Stomach (tissue), 8 donors: ENCODE measurements at regions not wholly inside any gene's neighbourhood (a gene's known extent, or its start where the extent isn't known, plus 50 kb on each side); places are given as distances from the start of the nearest gene placed in this dataset.

Experiments used
- DNase-seq, 2 donors: peaks; one replicate each; pipeline versions ENCODE4 v3.0.0 to v3.0.0-alpha.2; 2013 to 2019
- H3K27ac ChIP-seq, 5 donors: fragments of 200-600 bp in 4 of 5; sonication (generic) in 4 of 5; one replicate each; pipeline ENCODE4 v1.5.1; 2013 to 2019; ENCODE audit warnings: mild to moderate bottlenecking in 1 of 5, moderate library complexity in 1 of 5
- H3K27me3 ChIP-seq, 3 donors: fragments of 200-600 bp; sonication (generic); one replicate each; pipeline ENCODE4 v1.5.1; 2017 to 2019; ENCODE audit warnings: mixed run types in 1 of 3
- H3K36me3 ChIP-seq, 4 donors: fragments of 200-600 bp; sonication (generic); 1 replicate in 3 of 4; 2 replicates in 1 of 4; pipeline ENCODE4 v1.5.1; 2016 to 2019
- H3K4me1 ChIP-seq, 4 donors: fragments of 200-600 bp; sonication (generic); one replicate each; pipeline ENCODE4 v1.5.1; 2016 to 2019
- H3K4me3 ChIP-seq, 4 donors: fragments of 200-600 bp; sonication (generic) in 3 of 4; one replicate each; pipeline ENCODE4 v1.5.1; 2016 to 2019; ENCODE audit warnings: mild to moderate bottlenecking in 1 of 4
- H3K9me3 ChIP-seq, 4 donors: fragments of 200-600 bp; sonication (generic); one replicate each; pipeline ENCODE4 v1.5.1; 2016 to 2019
- CTCF ChIP-seq, 7 experiments: fragments of 450-650 bp in 4 of 7; fragments of 200-600 bp in 3 of 7; sonication (generic) in 3 of 7; IDR thresholded peaks; one replicate each; pipeline ENCODE4 v1.5.1; 2016 to 2019; ENCODE audit warnings: antibody characterized with exemption in 7 of 7, control low read depth in 2 of 7, mild to moderate bottlenecking in 1 of 7
- EP300 ChIP-seq: sonication (generic); formaldehyde crosslinking; IDR thresholded peaks from one replicate; pipeline ENCODE4 v1.6.1; 2017; ENCODE audit warnings: antibody characterized with exemption
- POLR2A ChIP-seq, 4 donors: fragments of 450-650 bp; IDR thresholded peaks; one replicate each; pipeline ENCODE4 v1.6.1; 2016; ENCODE audit warnings: antibody characterized with exemption in 4 of 4, control low read depth in 2 of 4, mild to moderate bottlenecking in 1 of 4, moderate library complexity in 1 of 4
- POLR2AphosphoS5 ChIP-seq, 3 donors: sonication (generic); formaldehyde crosslinking; IDR thresholded peaks; one replicate each; pipeline ENCODE4 v1.6.1; 2016; ENCODE audit warnings: antibody characterized with exemption in 3 of 3
- WGBS, 5 donors: extraction: QIAGEN DNeasy Blood & Tissue Kit in 3 of 5; methylation state at CpG; one replicate each; pipeline versions ENCODE4 v1.1.5 to v1.1.7; 2013 to 2018; 5-methylcytosine and 5-hydroxymethylcytosine counted together
- intact Hi-C: fragments of 100-400 bp; cut with DNase I; formaldehyde crosslinking; loops from one replicate; pipeline ENCODE4 v1.15.1; 2023; ENCODE audit warnings: low total_unique reads
- donor health status: healthy with polysubstance abuse.
- donor health status: Bipolar disorder and iron deficiency.
- donor health status: healthy.

- no peak overlapping the region for H3K4me3 ChIP-seq
- no peaks in the 10 kb centered on the region for H3K27me3 ChIP-seq
- TF ChIP-seq POLR2AphosphoS5 (IDR thresholded peaks at IDR 0.05) (no peak), POLR2A (IDR thresholded peaks at IDR 0.05) (no peak), EP300 (no peak), CTCF (IDR thresholded peaks at IDR 0.05) (no peak)
- H3K27ac ChIP-seq = no peak overlapping the region
- H3K9me3 ChIP-seq = no peaks in the 10 kb centered on the region
- H3K36me3 ChIP-seq = no peaks in the 10 kb centered on the region
- H3K4me1 ChIP-seq = no peaks in the 10 kb centered on the region
- DNase-seq = no peak
- intact Hi-C loops = no loop called here
These were observed 83.6 kb upstream of the KCNJ3 start for GRCh38 chr2:154614906-154615305.

- H3K4me1 ChIP-seq = no peaks in the 10 kb centered on the region
- intact Hi-C loops = no loop called here
- TF ChIP-seq EP300 (no peak), POLR2AphosphoS5 (IDR thresholded peaks at IDR 0.05) (no peak), CTCF (IDR thresholded peaks at IDR 0.05) (no peak), POLR2A (IDR thresholded peaks at IDR 0.05) (no peak)
- WGBS, 5 donors = 89 to 91% (median 90%) methylated on average over 15 of the region's 15 CpGs
- no peaks in the 10 kb centered on the region for H3K36me3 ChIP-seq
- no peak overlapping the region for H3K27ac ChIP-seq
- H3K4me3 ChIP-seq = no peak overlapping the region
- no peak for DNase-seq
- H3K9me3 ChIP-seq = no peaks in the 10 kb centered on the region
- no peaks in the 10 kb centered on the region for H3K27me3 ChIP-seq
These were observed 81.8 kb upstream of the KCNJ3 start for GRCh38 chr2:154616659-154617058.

GRCh38 chr2:154620471-154620870 lies 78.0 kb upstream of the KCNJ3 start:
- TF ChIP-seq EP300 (no peak), POLR2AphosphoS5 (IDR thresholded peaks at IDR 0.05) (no peak), POLR2A (IDR thresholded peaks at IDR 0.05) (no peak), CTCF (IDR thresholded peaks at IDR 0.05) (no peak)
- no peaks in the 10 kb centered on the region for H3K9me3 ChIP-seq
- H3K4me1 ChIP-seq = no peaks in the 10 kb centered on the region
- 77 to 86% (median 81%) methylated on average over 5 of the region's 5 CpGs for WGBS, 5 donors
- H3K4me3 ChIP-seq = no peak overlapping the region
- intact Hi-C loops = loop anchor here (10.0 kb wide), 1 partner anchor 604 kb away; no protein-coding TSS in a partner anchor
- no peak for DNase-seq
- no peak overlapping the region for H3K27ac ChIP-seq
- no peaks in the 10 kb centered on the region for H3K36me3 ChIP-seq
- H3K27me3 ChIP-seq = no peaks in the 10 kb centered on the region

- TF ChIP-seq CTCF (IDR thresholded peaks at IDR 0.05) (peak in 5 of 7 experiments; percentile 43 to 57 (median 53)), EP300 (no peak), POLR2A (IDR thresholded peaks at IDR 0.05) (no peak)
- intact Hi-C loops = loop anchor here (10.0 kb wide), 1 partner anchor 601 kb away; no protein-coding TSS in a partner anchor
- Histone ChIP-seq H3K27ac (no peak overlapping the region), H3K27me3 (no peaks in the 10 kb centered on the region), H3K4me1 (no peaks in the 10 kb centered on the region), H3K4me3 (no peak overlapping the region), H3K36me3 (no peaks in the 10 kb centered on the region), H3K9me3 (no peaks in the 10 kb centered on the region)
- WGBS, 5 donors = 34 to 53% (median 34%) methylated on average over 3 of the region's 3 CpGs
- peak; percentile 49 to 80 for DNase-seq
These were observed 74.7 kb upstream of the KCNJ3 start for GRCh38 chr2:154623819-154624218.
